GM10248 (cell line): ENCODE measurements at regions not wholly inside any gene's neighbourhood (a gene's known extent, or its start where the extent isn't known, plus 50 kb on each side); places are given as distances from the start of the nearest gene placed in this dataset.

Experiments used
- CTCF ChIA-PET: fragments of 300-600 bp; sonication (Branson Sonifier 250); formaldehyde crosslinking; extraction: SDS; loops from one replicate; lab custom pipeline; 2021; ENCODE audit warnings: antibody characterized with exemption; lab: Yijun Ruan, JAX
- POLR2A ChIA-PET: fragments of 350-650 bp; sonication (Branson Sonifier 250); formaldehyde crosslinking; extraction: SDS; loops from one replicate; lab custom pipeline; 2020; ENCODE audit warnings: antibody characterized with exemption; lab: Yijun Ruan, JAX
- DNase-seq: peaks from one replicate; pipeline ENCODE4 v3.0.0; 2012; ENCODE audit errors: extremely low spot score
- TF ChIP-seq, protein P1 (sequence below): IDR thresholded peaks from 2 replicates; pipeline ENCODE4 v1.5.1; 2012; ENCODE audit warnings: mild to moderate bottlenecking, low read depth; ENCODE audit errors: extremely low read depth, missing control alignments, control extremely low read depth

DNA sequence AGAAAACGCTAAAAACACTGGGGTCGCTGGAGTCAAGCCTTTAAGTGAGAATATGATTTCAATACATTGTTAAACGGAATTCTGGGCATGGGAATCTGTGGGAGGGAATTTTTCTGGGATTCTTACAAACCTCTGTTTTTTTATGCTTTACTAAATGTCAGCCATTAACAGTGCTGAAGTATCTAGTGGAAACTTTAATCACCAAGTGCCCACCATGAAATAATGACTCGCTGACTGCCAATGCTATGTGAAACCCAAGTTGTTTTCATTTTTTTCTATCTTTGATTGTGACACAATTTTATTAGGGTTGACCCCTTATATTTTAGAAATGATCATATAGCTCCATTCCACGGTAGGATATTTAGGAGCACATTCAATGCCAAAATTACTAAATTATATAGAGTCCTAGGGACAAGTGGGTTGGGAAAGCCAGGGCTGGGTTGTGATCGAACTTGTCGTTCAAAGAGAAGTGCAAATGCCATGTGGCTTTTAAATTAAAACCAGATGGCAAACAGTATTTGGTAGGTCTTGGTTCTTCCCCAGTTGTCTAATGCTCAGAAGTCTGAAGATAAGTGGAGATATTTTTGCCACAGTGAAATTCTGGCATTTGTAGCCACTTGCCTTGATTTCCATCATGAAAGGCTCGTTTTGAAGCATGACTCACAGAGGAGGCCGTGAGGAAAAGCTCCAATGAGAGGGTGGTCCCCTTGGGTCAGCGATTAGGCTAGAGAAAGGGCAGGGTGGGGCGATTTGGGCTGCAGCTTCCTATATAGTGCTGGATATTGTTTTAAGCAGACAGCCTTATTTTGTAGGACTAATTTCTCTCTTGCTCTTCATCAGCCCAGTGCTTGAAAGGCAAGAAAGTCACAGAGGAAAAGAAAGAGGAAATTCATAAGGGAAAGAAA is 254.4 kb upstream of the JAG1 start:
- ChIA-PET POLR2A (no interaction called here), CTCF (interaction anchor here (2.4 kb wide), 1 partner anchor 17 kb away, joined by 6 read pairs; no protein-coding TSS in a partner anchor)
- no peak for DNase-seq
- TF ChIP-seq, protein P1, sequence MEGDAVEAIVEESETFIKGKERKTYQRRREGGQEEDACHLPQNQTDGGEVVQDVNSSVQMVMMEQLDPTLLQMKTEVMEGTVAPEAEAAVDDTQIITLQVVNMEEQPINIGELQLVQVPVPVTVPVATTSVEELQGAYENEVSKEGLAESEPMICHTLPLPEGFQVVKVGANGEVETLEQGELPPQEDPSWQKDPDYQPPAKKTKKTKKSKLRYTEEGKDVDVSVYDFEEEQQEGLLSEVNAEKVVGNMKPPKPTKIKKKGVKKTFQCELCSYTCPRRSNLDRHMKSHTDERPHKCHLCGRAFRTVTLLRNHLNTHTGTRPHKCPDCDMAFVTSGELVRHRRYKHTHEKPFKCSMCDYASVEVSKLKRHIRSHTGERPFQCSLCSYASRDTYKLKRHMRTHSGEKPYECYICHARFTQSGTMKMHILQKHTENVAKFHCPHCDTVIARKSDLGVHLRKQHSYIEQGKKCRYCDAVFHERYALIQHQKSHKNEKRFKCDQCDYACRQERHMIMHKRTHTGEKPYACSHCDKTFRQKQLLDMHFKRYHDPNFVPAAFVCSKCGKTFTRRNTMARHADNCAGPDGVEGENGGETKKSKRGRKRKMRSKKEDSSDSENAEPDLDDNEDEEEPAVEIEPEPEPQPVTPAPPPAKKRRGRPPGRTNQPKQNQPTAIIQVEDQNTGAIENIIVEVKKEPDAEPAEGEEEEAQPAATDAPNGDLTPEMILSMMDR: no peak

DNA sequence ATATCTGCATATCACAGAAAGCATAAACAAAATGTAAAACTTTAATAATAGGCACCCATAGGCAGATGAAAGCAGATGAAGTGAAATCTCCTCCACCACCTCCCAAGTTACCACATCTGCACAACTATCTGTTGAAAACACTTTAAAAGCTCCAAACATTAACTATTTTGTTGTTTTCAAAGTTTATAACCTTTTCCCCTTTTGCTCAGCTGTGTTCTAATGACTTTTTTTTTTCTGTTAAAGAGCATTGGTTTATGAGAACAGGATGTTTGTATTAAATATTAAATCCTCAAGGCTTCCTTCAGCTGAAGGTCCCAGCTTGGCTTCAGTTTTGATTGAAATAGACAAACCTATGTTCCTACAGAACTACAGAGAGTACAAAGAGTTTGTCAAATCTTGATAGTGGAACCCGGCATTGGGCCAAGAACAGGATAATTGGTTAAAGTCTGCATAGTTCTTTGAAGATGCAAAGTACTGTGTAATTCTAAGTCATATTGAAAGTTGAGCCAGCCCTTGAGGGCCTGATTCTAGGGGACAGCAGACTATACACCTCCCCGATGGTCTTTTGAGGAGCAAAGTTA is 255.1 kb upstream of the JAG1 start:
- no peak for DNase-seq
- TF ChIP-seq, protein P1: no peak
- POLR2A ChIA-PET: no interaction called here
- CTCF ChIA-PET: interaction anchor here (2.4 kb wide), 1 partner anchor 17 kb away, joined by 6 read pairs; no protein-coding TSS in a partner anchor

DNA sequence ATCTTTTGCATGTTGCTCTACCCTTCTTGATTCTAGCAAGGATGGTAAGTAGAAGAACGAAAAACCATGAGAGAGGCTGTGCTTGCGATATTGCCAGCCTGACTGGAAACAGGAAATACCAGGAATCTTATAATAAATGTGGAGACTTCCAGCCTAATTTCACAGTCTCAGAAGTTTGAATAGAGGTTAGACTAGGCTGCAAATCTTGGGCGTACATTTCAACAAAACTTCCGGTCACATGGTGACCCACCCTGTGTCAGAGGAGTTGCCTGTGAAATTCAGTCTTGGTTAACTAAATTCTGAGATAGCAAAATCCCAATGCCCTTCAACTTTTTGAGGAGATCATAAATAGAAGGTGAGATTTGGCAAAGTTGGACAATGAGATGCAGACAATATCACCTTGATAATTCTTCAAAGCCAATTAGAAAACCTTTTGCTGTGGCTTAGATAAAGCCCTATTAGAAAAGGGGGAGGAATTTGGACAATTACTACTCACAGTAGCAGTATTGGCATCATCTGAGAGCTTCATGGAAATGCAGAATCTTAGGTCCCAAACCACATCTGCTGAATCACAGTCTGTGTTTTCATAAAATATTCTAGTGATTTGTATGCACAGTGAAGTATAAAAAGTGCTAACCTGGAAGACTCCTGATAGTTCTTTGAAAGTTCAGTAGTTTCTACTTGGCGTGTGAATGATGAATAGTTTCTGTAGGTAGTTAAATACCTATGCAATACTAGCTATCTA is 262.0 kb upstream of the JAG1 start:
- CTCF ChIA-PET: interaction anchor here (1.4 kb wide), 1 partner anchor 10 kb away, joined by 3 read pairs; no protein-coding TSS in a partner anchor
- TF ChIP-seq, protein P1: no peak
- no peak for DNase-seq
- POLR2A ChIA-PET: no interaction called here

DNA sequence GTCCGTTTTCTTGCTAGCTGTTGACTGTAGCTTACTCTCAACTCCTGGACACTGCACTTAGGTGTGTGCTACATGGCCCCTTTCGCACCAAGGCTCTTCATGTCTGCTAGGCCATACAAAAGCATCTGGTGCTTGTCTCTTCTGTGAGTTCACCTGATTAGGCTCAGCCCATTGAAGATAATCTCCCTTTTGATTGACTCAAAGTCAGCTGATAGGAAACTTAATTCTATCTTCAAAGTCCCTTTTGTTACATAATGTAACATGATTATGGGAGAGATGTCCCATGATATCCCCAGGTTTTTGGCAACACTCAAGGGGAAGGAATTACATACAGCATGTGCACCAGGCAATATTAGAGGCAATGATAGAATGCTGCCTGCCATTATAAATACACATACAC is 263.0 kb upstream of the JAG1 start:
- ChIA-PET POLR2A (no interaction called here), CTCF (interaction anchor here (1.4 kb wide), 1 partner anchor 10 kb away, joined by 3 read pairs; no protein-coding TSS in a partner anchor)
- TF ChIP-seq, protein P1: no peak
- no peak for DNase-seq

DNA sequence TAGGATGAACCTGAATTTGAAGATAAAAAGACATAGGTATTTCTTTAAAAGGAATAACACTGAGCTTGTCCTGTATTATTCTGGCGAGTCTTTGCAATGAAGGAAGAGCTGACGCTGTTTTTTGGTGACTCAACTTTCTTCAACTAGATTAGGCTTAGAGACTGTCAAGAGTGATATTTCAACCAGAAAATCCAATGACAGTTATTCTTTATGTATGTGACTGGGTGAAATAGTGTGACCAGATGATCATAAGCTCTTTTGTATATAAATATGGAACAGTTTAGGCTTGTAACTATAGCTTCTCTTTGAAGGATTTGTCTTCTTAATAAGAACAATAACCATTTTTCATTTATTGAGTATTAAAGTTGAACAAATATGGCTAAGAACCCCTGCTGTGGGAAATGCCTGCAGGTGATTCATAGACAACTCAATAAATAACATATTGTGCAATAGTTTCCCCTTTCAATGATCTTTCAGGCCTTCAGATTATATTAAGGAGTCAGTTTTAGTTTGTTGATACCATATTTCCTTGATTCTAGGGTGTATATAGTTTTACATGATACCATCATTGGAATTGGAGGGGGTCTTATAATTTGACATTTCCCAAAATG is 265.6 kb upstream of the JAG1 start:
- POLR2A ChIA-PET: no interaction called here
- CTCF ChIA-PET: interaction anchor here (0.9 to 1.3 kb wide), 2 partner anchors 8 to 15 kb away, joined by 3 read pairs; no protein-coding TSS in a partner anchor
- no peak for DNase-seq
- TF ChIP-seq, protein P1: no peak

DNA sequence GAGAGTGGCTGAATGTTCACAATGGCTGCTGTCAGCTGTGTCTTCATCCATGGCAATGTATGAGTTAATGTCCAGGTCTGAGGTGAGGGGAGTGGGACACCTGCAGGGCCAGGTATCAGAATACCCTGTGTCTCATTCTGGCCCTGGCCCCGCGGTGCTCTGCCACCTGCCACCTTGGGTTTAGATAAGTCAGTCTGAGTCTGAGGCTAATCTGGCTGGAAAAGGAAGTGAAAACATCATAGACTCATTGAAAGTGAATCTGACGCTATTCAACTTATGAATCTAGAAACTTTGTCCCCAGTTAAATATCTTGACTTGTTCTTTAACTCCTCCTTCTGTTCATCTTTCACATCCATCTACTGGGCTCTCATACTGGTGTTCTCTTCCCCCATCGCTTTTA is 267.1 kb upstream of the JAG1 start:
- TF ChIP-seq, protein P1: no peak
- peak; percentile 59 for DNase-seq
- ChIA-PET POLR2A (no interaction called here), CTCF (no interaction called here)
